IMR-90 (cell line): ENCODE measurements at regions not wholly inside any gene's neighbourhood (a gene's known extent, or its start where the extent isn't known, plus 50 kb on each side); places are given as distances from the start of the nearest gene placed in this dataset.

Source experiments
- ATAC-seq: fragments of 200-7000 bp; cut with Tn5 transposase; 2 replicates; pipeline ENCODE4 v1.9.1; 2020; ENCODE audit warnings: low read depth, mild to moderate bottlenecking, moderate library complexity
- BruUV-seq: library from RNA; stranded (reverse); fragments of 400-500 nt; replicated peaks from 2 replicates; lab custom pipeline; 2021; lab: Mats Ljungman, UMichigan
- CTCF ChIA-PET: fragments of 300-600 bp; formaldehyde crosslinking; extraction: SDS; loops from one replicate; lab custom pipeline; 2021; ENCODE audit warnings: antibody characterized with exemption; lab: Yijun Ruan, JAX
- POLR2A ChIA-PET: fragments of 300-600 bp; sonication (Branson Sonifier 250); formaldehyde crosslinking; loops from one replicate; lab custom pipeline; 2022; ENCODE audit warnings: antibody characterized with exemption; ENCODE audit not compliant: unreplicated experiment; lab: Charles Lee
- DNase-seq: peaks from one replicate; pipeline ENCODE4 v3.0.0; 2013
- H2AFZ ChIP-seq: replicated peaks from 2 replicates; pipeline ENCODE3; 2013; ENCODE audit warnings: low read length, mild to moderate bottlenecking; ENCODE audit not compliant: poor library complexity
- H2AK5ac ChIP-seq: 2 replicates; pipeline ENCODE4 v1.6.1; 2013; ENCODE audit warnings: low read depth, low read length, inconsistent platforms
- H2AK9ac ChIP-seq: replicated peaks from 2 replicates; pipeline ENCODE3; 2013; ENCODE audit warnings: mild to moderate bottlenecking, low read depth, low read length, moderate library complexity; ENCODE audit not compliant: poor library complexity
- H2BK120ac ChIP-seq: 2 replicates; pipeline ENCODE4 v1.6.1; 2013; ENCODE audit warnings: low read depth, low read length, inconsistent platforms
- H2BK15ac ChIP-seq: 3 replicates; pipeline ENCODE4 v1.6.1; 2013; ENCODE audit warnings: low read depth, low read length, inconsistent platforms
- H2BK20ac ChIP-seq: 2 replicates; pipeline ENCODE4 v1.6.1; 2013; ENCODE audit warnings: low read depth, mild to moderate bottlenecking, inconsistent platforms, low read length, moderate library complexity
- H2BK5ac ChIP-seq: 2 replicates; pipeline ENCODE4 v1.6.1; 2013; ENCODE audit warnings: mild to moderate bottlenecking, low read depth, low read length, inconsistent platforms; ENCODE audit not compliant: poor library complexity, severe bottlenecking
- H3K14ac ChIP-seq: replicated peaks from 2 replicates; pipeline ENCODE4 v1.6.1; 2013; ENCODE audit warnings: low read depth, low read length, inconsistent platforms
- H3K18ac ChIP-seq: 2 replicates; pipeline ENCODE4 v1.6.1; 2013; ENCODE audit warnings: low read depth, low read length, control low read depth
- H3K23ac ChIP-seq: 2 replicates; pipeline ENCODE4 v1.6.1; 2013; ENCODE audit warnings: low read depth, low read length, inconsistent platforms
- H3K27ac ChIP-seq: 2 replicates; pipeline ENCODE4 v1.5.1; 2013; ENCODE audit warnings: mild to moderate bottlenecking, control low read depth, low read length; ENCODE audit not compliant: insufficient read depth
- H3K27me3 ChIP-seq: 2 replicates; pipeline ENCODE4 v1.6.1; 2013; ENCODE audit warnings: low read length; ENCODE audit not compliant: control insufficient read depth, insufficient read depth
- H3K36me3 ChIP-seq: 2 replicates; pipeline ENCODE4 v1.6.1; 2013; ENCODE audit warnings: low read length, mixed read lengths; ENCODE audit not compliant: control insufficient read depth, insufficient read depth
- H3K4ac ChIP-seq: 2 replicates; pipeline ENCODE4 v1.6.1; 2013; ENCODE audit warnings: low read depth, low read length, inconsistent platforms
- H3K4me1 ChIP-seq: 2 replicates; pipeline ENCODE4 v1.6.1; 2013; ENCODE audit warnings: low read length, mixed read lengths; ENCODE audit not compliant: control insufficient read depth, insufficient read depth
- H3K4me2 ChIP-seq: 2 replicates; pipeline ENCODE4 v1.6.1; 2013; ENCODE audit warnings: low read depth, mild to moderate bottlenecking, control low read depth, low read length, moderate library complexity
- H3K4me3 ChIP-seq: 2 replicates; pipeline ENCODE4 v1.5.1; 2013; ENCODE audit warnings: low read depth, mild to moderate bottlenecking, control low read depth, low read length, moderate library complexity; ENCODE audit not compliant: insufficient read depth
- H3K56ac ChIP-seq: 2 replicates; pipeline ENCODE4 v1.6.1; 2013; ENCODE audit warnings: low read length, inconsistent platforms; ENCODE audit not compliant: insufficient read depth; ENCODE audit errors: extremely low read depth
- H3K79me1 ChIP-seq, 2 experiments: 2 replicates each; pipeline ENCODE4 v1.6.1; 2013; ENCODE audit warnings: low read length in 2 of 2, inconsistent platforms in 1 of 2, low read depth in 1 of 2
- H3K9ac ChIP-seq: 2 replicates; pipeline ENCODE4 v1.6.1; 2013; ENCODE audit warnings: low read depth, low read length, control low read depth
- H3K9me1 ChIP-seq: 2 replicates; pipeline ENCODE4 v1.6.1; 2013; ENCODE audit warnings: low read length, inconsistent platforms; ENCODE audit not compliant: insufficient read depth
- H3K9me3 ChIP-seq: 2 replicates; pipeline ENCODE4 v1.6.1; 2013; ENCODE audit warnings: low read length; ENCODE audit not compliant: control insufficient read depth, insufficient read depth
- H4K20me1 ChIP-seq: 2 replicates; pipeline ENCODE4 v1.6.1; 2013; ENCODE audit warnings: low read length, inconsistent platforms; ENCODE audit not compliant: insufficient read depth
- H4K5ac ChIP-seq: 2 replicates; pipeline ENCODE4 v1.6.1; 2013; ENCODE audit warnings: mild to moderate bottlenecking, low read depth, low read length, control low read depth
- H4K8ac ChIP-seq, 2 experiments: 2 replicates each; pipeline ENCODE4 v1.6.1; 2013; ENCODE audit warnings: low read depth in 2 of 2, low read length in 2 of 2, control low read depth in 1 of 2, inconsistent platforms in 1 of 2
- H4K91ac ChIP-seq: 2 replicates; pipeline ENCODE4 v1.6.1; 2013; ENCODE audit warnings: low read depth, low read length, inconsistent platforms; ENCODE audit not compliant: insufficient read depth
- SMC3 ChIP-seq: fragments of 150-350 bp; IDR thresholded peaks from 2 replicates; pipeline ENCODE4 v1.6.1; 2016; ENCODE audit warnings: low read depth, mild to moderate bottlenecking, antibody characterized with exemption, low read length, moderate library complexity
- WGBS, 2 experiments: methylation state at CpG; one replicate each; pipeline versions ENCODE4 v1.1.5 to v1.1.7; 2013; ENCODE audit warnings: missing lambda C conversion rate in 2 of 2; ENCODE audit not compliant: insufficient read length in 1 of 2; ENCODE audit errors: extremely low coverage in 2 of 2; 5-methylcytosine and 5-hydroxymethylcytosine counted together
- dilution Hi-C: fragments of 300-500 bp; cut with HindIII; formaldehyde crosslinking; loops from one replicate; pipeline ENCODE4 v1.14.3; 2018; ENCODE audit warnings: low sequenced_read_pairs; ENCODE audit not compliant: unreplicated experiment
- in situ Hi-C: fragments of 300-500 bp; cut with MboI; formaldehyde crosslinking; loops from 3 replicates; pipeline ENCODE4 v1.14.3; 2019; ENCODE audit warnings: low sequenced_read_pairs, inconsistent platforms, mixed read lengths
- intact Hi-C: fragments of 100-400 bp; cut with micrococcal nuclease; formaldehyde crosslinking; loops from 2 replicates; pipeline ENCODE4 v1.10.0; 2022

DNA sequence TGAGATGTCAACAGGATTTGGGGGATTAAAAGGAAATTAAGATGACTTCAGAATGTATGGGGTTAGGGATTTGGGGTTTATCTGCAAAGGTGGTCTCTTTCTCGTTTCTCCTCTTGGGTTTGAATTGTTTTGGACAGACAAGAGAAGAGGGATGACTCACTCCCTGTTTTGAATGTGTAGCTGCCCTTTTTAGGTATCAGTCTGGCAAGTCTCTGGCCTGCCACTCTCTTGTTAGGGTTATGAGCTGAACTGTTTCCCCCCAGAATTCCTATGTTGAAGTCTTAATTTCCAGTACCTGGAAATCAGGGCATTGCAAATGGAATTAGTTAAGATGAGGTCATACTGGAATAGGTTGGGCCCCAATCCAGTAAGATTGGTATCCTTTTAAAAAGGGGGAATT, 291.7 kb downstream of the MEX3B start:
- Histone ChIP-seq H2BK15ac (no peak overlapping the region), H3K79me1 (no peaks in the 10 kb centered on the region), H3K4me2 (no peak overlapping the region), H3K4me3 (no peak overlapping the region), H3K9me3 (no peaks in the 10 kb centered on the region), H3K18ac (no peak overlapping the region), H2BK120ac (no peak overlapping the region), H3K4me1 (no peaks in the 10 kb centered on the region; the same call in 1 of the 2 replicates), H2AK9ac (no peak overlapping the region), H3K14ac (no peak overlapping the region), H3K27me3 (peaks cover 2% of the 10 kb centered on the region; the same call in 1 of the 2 replicates), H4K91ac (no peak overlapping the region), H2AFZ (no peak overlapping the region), H3K27ac (no peak overlapping the region), H3K9ac (no peak overlapping the region), H3K9me1 (no peaks in the 10 kb centered on the region), H2AK5ac (no peak overlapping the region), H3K4ac (no peak overlapping the region), H4K20me1 (no peaks in the 10 kb centered on the region), H2BK5ac (no peak overlapping the region), H4K8ac (no peak overlapping the region), H2BK20ac (no peak overlapping the region), H3K56ac (no peak overlapping the region), H3K36me3 (no peaks in the 10 kb centered on the region), H3K23ac (no peak overlapping the region), H4K5ac (no peak overlapping the region)
- TF ChIP-seq SMC3, result no peak
- in situ Hi-C loops, result no loop called here
- no CpG with 5 or more reads among the region's 1 CpG for WGBS, 2 experiments
- ChIA-PET POLR2A (no interaction called here), CTCF (no interaction called here)
- dilution Hi-C loops, result no loop called here
- BruUV-seq, result no TSS peak
- DNase-seq (no peak), ATAC-seq (no peak)
- intact Hi-C loops, result no loop called here
